Endothelial cell of umbilical vein (primary cell): ENCODE measurements at regions not wholly inside any gene's neighbourhood (a gene's known extent, or its start where the extent isn't known, plus 50 kb on each side); places are given as distances from the start of the nearest gene placed in this dataset.
A peak's percentile ranks its signal among the peaks of the same experiment; 100 is the strongest.

Experiments used
- EZH2 ChIP-seq: IDR thresholded peaks from 2 replicates; pipeline ENCODE4 v1.6.1; 2012; ENCODE audit warnings: borderline replicate concordance, low read depth, mild to moderate bottlenecking, moderate library complexity, low read length, inconsistent platforms; ENCODE audit not compliant: severe bottlenecking
- JUN ChIP-seq: IDR thresholded peaks from 2 replicates; pipeline ENCODE4 v1.6.1; 2011; ENCODE audit warnings: borderline replicate concordance, low read depth; ENCODE audit not compliant: insufficient read length, insufficient read depth
- MYC ChIP-seq: IDR thresholded peaks from one replicate; pipeline ENCODE4 v1.6.1; 2011; ENCODE audit warnings: mild to moderate bottlenecking, low read depth, low read length
- POLR2A ChIP-seq: IDR thresholded peaks from 2 replicates; pipeline ENCODE4 v1.6.1; 2012; ENCODE audit warnings: low read depth, mild to moderate bottlenecking, control low read depth, low read length
- POLR2AphosphoS5 ChIP-seq: IDR thresholded peaks from 2 replicates; pipeline ENCODE4 v1.6.1; 2012; ENCODE audit warnings: low read depth, mild to moderate bottlenecking, control low read depth, low read length, moderate library complexity; ENCODE audit not compliant: insufficient read depth
- TF ChIP-seq, protein P1 (sequence below), 2 donors: IDR thresholded peaks; 1 replicate in 1 of 2; 2 replicates in 1 of 2; pipeline ENCODE4 v1.5.1; 2011; ENCODE audit warnings: low read length in 2 of 2, mild to moderate bottlenecking in 2 of 2, moderate library complexity in 2 of 2, control low read depth in 1 of 2, inconsistent platforms in 1 of 2, low read depth in 1 of 2; ENCODE audit not compliant: insufficient read depth in 1 of 2; ENCODE audit errors: extremely low read depth in 1 of 2
- TF ChIP-seq, protein P2 (sequence below): IDR thresholded peaks from 2 replicates; pipeline ENCODE4 v1.6.1; 2011; ENCODE audit not compliant: insufficient read depth, insufficient read length

DNA sequence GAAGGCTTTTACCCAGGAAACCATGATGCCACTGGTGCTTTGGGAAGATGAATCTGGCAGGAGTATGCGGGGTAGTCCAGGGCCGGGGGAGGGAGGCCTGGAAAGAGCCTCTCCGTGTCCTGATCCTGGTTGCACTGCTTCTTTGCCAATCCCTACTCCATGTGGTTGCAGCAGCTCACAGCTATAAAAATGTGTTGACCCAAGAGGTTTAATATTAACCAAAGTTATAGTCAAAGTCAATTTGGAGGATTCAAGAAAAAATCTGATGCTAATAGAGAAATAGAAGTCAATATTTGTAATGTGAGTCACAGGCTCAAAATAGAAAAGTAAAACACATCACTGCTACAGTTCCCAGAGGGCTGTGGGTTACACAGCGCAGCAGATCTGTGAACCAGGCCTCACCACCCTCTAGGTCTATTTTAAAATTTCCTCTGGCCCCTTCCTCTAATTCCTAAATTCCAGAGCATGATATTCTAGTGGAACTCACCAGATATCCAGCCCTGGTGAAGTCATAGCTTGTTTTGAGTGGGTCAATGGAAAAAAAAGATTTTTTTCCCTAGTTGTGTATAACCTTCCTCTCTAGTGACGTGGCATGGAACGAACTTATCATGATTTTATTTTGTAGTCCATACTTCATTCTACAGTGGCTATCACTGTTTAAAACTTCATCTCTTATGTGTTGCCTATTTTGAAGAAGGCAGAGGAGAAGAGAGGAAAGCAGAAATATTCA lies 63.2 kb upstream of the BMP2 start:
- TF ChIP-seq, protein P1, sequence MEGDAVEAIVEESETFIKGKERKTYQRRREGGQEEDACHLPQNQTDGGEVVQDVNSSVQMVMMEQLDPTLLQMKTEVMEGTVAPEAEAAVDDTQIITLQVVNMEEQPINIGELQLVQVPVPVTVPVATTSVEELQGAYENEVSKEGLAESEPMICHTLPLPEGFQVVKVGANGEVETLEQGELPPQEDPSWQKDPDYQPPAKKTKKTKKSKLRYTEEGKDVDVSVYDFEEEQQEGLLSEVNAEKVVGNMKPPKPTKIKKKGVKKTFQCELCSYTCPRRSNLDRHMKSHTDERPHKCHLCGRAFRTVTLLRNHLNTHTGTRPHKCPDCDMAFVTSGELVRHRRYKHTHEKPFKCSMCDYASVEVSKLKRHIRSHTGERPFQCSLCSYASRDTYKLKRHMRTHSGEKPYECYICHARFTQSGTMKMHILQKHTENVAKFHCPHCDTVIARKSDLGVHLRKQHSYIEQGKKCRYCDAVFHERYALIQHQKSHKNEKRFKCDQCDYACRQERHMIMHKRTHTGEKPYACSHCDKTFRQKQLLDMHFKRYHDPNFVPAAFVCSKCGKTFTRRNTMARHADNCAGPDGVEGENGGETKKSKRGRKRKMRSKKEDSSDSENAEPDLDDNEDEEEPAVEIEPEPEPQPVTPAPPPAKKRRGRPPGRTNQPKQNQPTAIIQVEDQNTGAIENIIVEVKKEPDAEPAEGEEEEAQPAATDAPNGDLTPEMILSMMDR (IDR thresholded peaks at IDR 0.05; ENCODE audit: extremely low read depth in 1 of 2, insufficient read depth in 1 of 2, low read depth in 1 of 2, low read length in 2 of 2), result no peak
- no peak for TF ChIP-seq MYC
- TF ChIP-seq POLR2A, result no peak
- TF ChIP-seq POLR2AphosphoS5, result no peak
- TF ChIP-seq JUN, result peak; percentile 26
- TF ChIP-seq, protein P2, sequence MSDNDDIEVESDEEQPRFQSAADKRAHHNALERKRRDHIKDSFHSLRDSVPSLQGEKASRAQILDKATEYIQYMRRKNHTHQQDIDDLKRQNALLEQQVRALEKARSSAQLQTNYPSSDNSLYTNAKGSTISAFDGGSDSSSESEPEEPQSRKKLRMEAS, result no peak
- no peak for TF ChIP-seq EZH2
